ENCODE measurements at regions not wholly inside any gene's neighbourhood (a gene's known extent, or its start where the extent isn't known, plus 50 kb on each side); places are given as distances from the start of the nearest gene placed in this dataset.

DNA sequence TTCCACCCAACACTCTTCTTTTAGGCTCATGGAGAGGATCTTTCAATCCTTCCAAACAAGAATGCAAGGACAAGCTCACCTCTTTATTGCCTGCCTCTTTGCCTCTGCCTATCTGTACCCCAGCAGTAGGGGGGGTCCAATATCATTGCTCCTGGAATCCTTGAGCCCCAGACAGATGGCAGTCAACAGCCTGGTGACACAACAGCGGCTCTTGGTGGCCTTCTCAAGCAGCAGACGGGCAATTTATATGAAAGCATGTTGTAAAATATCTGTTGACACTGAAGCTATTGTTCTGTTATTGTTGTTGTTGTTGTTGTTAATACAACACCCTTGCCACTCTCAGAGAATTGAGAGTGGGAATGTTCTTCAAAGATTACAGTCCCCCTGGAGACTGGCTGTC is 480.0 kb upstream of the CADM1 start:
- no peak overlapping the region for H3K27ac ChIP-seq (ENCODE audit: low read length)
- no peak overlapping the region for H3K9ac ChIP-seq (ENCODE audit: low read length)
- H3K9me2 ChIP-seq (ENCODE audit: insufficient read depth, low read length): no peaks in the 10 kb centered on the region
- H3K4me3 ChIP-seq (ENCODE audit: low read length): no peak overlapping the region
- TF ChIP-seq, protein P1, sequence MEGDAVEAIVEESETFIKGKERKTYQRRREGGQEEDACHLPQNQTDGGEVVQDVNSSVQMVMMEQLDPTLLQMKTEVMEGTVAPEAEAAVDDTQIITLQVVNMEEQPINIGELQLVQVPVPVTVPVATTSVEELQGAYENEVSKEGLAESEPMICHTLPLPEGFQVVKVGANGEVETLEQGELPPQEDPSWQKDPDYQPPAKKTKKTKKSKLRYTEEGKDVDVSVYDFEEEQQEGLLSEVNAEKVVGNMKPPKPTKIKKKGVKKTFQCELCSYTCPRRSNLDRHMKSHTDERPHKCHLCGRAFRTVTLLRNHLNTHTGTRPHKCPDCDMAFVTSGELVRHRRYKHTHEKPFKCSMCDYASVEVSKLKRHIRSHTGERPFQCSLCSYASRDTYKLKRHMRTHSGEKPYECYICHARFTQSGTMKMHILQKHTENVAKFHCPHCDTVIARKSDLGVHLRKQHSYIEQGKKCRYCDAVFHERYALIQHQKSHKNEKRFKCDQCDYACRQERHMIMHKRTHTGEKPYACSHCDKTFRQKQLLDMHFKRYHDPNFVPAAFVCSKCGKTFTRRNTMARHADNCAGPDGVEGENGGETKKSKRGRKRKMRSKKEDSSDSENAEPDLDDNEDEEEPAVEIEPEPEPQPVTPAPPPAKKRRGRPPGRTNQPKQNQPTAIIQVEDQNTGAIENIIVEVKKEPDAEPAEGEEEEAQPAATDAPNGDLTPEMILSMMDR (IDR thresholded peaks at IDR 0.05; ENCODE audit: poor library complexity, severe bottlenecking): no peak
- no peak for TF ChIP-seq SMC3 (conservative IDR thresholded peaks at IDR 0.05; ENCODE audit: poor library complexity)
- H3K36me3 ChIP-seq (ENCODE audit: insufficient read depth, low read length): no peaks in the 10 kb centered on the region
- no peak overlapping the region for H2AFZ ChIP-seq (ENCODE audit: low read depth, low read length)
- H3K9me3 ChIP-seq (ENCODE audit: low read length): no peaks in the 10 kb centered on the region
- H3K79me2 ChIP-seq (replicated peaks; ENCODE audit: insufficient read depth, low read length): no peaks in the 10 kb centered on the region
- H3F3A ChIP-seq (ENCODE audit: insufficient read depth, low read length, poor library complexity, severe bottlenecking): no peaks in the 10 kb centered on the region
- H4K20me1 ChIP-seq (ENCODE audit: insufficient read depth): no peaks in the 10 kb centered on the region
- H3K4me2 ChIP-seq (ENCODE audit: low read length): no peak overlapping the region
- H3K27me3 ChIP-seq (ENCODE audit: insufficient read depth, low read depth, low read length): no peaks in the 10 kb centered on the region

- H3K9ac ChIP-seq (ENCODE audit: low read length): no peak overlapping the region
- no peaks in the 10 kb centered on the region for H3K36me3 ChIP-seq (ENCODE audit: insufficient read depth, low read length)
- TF ChIP-seq EZH2 (IDR thresholded peaks at IDR 0.05; ENCODE audit: borderline replicate concordance, insufficient read depth, low read length, poor library complexity, severe bottlenecking): no peak
- no peak for TF ChIP-seq POLR2AphosphoS5 (IDR thresholded peaks at IDR 0.05)
- no peak for TF ChIP-seq MXI1 (conservative IDR thresholded peaks at IDR 0.05; ENCODE audit: poor library complexity, severe bottlenecking)
- TF ChIP-seq, protein P1 (IDR thresholded peaks at IDR 0.05; ENCODE audit: poor library complexity, severe bottlenecking): no peak
- no peak for TF ChIP-seq SMC3 (conservative IDR thresholded peaks at IDR 0.05; ENCODE audit: poor library complexity)
- H3K27ac ChIP-seq (ENCODE audit: low read length): no peak overlapping the region
- no peak overlapping the region for H3K4me3 ChIP-seq (ENCODE audit: low read length)
- H2AFZ ChIP-seq (ENCODE audit: low read depth, low read length): no peak overlapping the region
- H4K20me1 ChIP-seq (ENCODE audit: insufficient read depth): no peaks in the 10 kb centered on the region
- H3K9me2 ChIP-seq (ENCODE audit: insufficient read depth, low read length): no peaks in the 10 kb centered on the region
- H3F3A ChIP-seq (ENCODE audit: insufficient read depth, low read length, poor library complexity, severe bottlenecking): no peaks in the 10 kb centered on the region
- H3K4me2 ChIP-seq (ENCODE audit: low read length): no peak overlapping the region
- no peaks in the 10 kb centered on the region for H3K79me2 ChIP-seq (replicated peaks; ENCODE audit: insufficient read depth, low read length)
- H3K27me3 ChIP-seq (ENCODE audit: insufficient read depth, low read depth, low read length): no peaks in the 10 kb centered on the region
- H3K9me3 ChIP-seq (ENCODE audit: low read length): no peaks in the 10 kb centered on the region
These were observed 478.5 kb upstream of the CADM1 start for GRCh38 chr11:115982666-115983065.

DNA sequence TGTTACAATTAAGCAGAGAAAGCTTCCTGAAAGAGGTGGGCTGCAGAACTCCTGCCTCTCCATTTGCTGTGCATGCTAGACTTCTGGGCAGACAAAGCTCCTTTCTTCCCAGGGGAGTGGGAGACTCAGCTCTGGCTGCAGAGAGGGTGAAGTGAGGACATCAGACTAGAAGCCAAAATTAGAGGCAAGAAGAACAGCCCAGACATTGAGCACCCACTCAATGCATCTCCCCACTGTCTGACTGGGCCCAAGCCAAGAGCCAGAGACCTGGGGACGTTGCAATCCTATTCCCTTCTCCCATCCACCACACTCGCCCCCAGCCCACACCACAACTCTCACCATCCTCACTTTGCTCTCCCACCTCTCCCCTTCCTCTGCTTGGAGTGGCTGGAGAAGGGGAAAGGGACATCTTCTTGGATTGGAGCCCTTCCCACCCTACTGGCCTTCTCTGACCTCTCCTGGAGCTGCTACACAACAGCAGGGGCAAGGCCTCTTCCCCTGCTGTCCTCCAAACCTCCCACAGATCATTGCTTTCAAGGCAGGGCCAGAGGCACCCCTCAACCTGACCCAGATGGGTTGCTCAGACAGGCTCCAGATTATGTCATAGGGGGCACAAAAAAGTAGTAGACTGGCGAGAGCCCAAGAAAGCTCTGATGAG is 477.7 kb upstream of the CADM1 start:
- no peak overlapping the region for H3K4me3 ChIP-seq (ENCODE audit: low read length)
- no peak overlapping the region for H3K27ac ChIP-seq (ENCODE audit: low read length)
- TF ChIP-seq MXI1 (conservative IDR thresholded peaks at IDR 0.05; ENCODE audit: poor library complexity, severe bottlenecking) (no peak), SMC3 (conservative IDR thresholded peaks at IDR 0.05; ENCODE audit: poor library complexity) (no peak), TAF1 (IDR thresholded peaks at IDR 0.05; ENCODE audit: low read depth) (no peak), EP300 (conservative IDR thresholded peaks at IDR 0.05; ENCODE audit: poor library complexity, severe bottlenecking) (no peak), POLR2AphosphoS5 (IDR thresholded peaks at IDR 0.05) (no peak), RAD21 (conservative IDR thresholded peaks at IDR 0.05) (no peak), EZH2 (IDR thresholded peaks at IDR 0.05; ENCODE audit: borderline replicate concordance, insufficient read depth, low read length, poor library complexity, severe bottlenecking) (no peak)
- TF ChIP-seq, protein P2, sequence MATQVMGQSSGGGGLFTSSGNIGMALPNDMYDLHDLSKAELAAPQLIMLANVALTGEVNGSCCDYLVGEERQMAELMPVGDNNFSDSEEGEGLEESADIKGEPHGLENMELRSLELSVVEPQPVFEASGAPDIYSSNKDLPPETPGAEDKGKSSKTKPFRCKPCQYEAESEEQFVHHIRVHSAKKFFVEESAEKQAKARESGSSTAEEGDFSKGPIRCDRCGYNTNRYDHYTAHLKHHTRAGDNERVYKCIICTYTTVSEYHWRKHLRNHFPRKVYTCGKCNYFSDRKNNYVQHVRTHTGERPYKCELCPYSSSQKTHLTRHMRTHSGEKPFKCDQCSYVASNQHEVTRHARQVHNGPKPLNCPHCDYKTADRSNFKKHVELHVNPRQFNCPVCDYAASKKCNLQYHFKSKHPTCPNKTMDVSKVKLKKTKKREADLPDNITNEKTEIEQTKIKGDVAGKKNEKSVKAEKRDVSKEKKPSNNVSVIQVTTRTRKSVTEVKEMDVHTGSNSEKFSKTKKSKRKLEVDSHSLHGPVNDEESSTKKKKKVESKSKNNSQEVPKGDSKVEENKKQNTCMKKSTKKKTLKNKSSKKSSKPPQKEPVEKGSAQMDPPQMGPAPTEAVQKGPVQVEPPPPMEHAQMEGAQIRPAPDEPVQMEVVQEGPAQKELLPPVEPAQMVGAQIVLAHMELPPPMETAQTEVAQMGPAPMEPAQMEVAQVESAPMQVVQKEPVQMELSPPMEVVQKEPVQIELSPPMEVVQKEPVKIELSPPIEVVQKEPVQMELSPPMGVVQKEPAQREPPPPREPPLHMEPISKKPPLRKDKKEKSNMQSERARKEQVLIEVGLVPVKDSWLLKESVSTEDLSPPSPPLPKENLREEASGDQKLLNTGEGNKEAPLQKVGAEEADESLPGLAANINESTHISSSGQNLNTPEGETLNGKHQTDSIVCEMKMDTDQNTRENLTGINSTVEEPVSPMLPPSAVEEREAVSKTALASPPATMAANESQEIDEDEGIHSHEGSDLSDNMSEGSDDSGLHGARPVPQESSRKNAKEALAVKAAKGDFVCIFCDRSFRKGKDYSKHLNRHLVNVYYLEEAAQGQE (IDR thresholded peaks at IDR 0.05; ENCODE audit: borderline replicate concordance): no peak
- TF ChIP-seq, protein P1 (IDR thresholded peaks at IDR 0.05; ENCODE audit: poor library complexity, severe bottlenecking): no peak
- no peaks in the 10 kb centered on the region for H3K27me3 ChIP-seq (ENCODE audit: insufficient read depth, low read depth, low read length)
- no peaks in the 10 kb centered on the region for H3K9me2 ChIP-seq (ENCODE audit: insufficient read depth, low read length)
- no peaks in the 10 kb centered on the region for H4K20me1 ChIP-seq (ENCODE audit: insufficient read depth)
- H3K79me2 ChIP-seq (replicated peaks; ENCODE audit: insufficient read depth, low read length): no peaks in the 10 kb centered on the region
- no peaks in the 10 kb centered on the region for H3F3A ChIP-seq (ENCODE audit: insufficient read depth, low read length, poor library complexity, severe bottlenecking)
- no peaks in the 10 kb centered on the region for H3K9me3 ChIP-seq (ENCODE audit: low read length)
- no peaks in the 10 kb centered on the region for H3K36me3 ChIP-seq (ENCODE audit: insufficient read depth, low read length)
- no peak overlapping the region for H2AFZ ChIP-seq (ENCODE audit: low read depth, low read length)
- H3K9ac ChIP-seq (ENCODE audit: low read length): no peak overlapping the region
- H3K4me2 ChIP-seq (ENCODE audit: low read length): no peak overlapping the region

Measured in neural cell (in vitro differentiated cells).